SU-DHL-6 (cell line): ENCODE measurements at regions not wholly inside any gene's neighbourhood (a gene's known extent, or its start where the extent isn't known, plus 50 kb on each side); places are given as distances from the start of the nearest gene placed in this dataset.

Experiments
- CTCF ChIP-seq: fragments of 200-600 bp; sonication (generic); IDR thresholded peaks from one replicate; pipeline ENCODE4 v1.5.1; 2017; ENCODE audit warnings: antibody characterized with exemption, mild to moderate bottlenecking, low read length, moderate library complexity; ENCODE audit not compliant: insufficient read depth, poor library complexity, severe bottlenecking
- EZH2phosphoT487 ChIP-seq: fragments of 200-600 bp; sonication (generic), shearing (Covaris generic); conservative IDR thresholded peaks from 2 replicates; pipeline ENCODE4 v1.6.1; 2018; ENCODE audit warnings: mild to moderate bottlenecking, antibody characterized with exemption, low read length, moderate library complexity, mixed read lengths

- TF ChIP-seq CTCF (no peak), EZH2phosphoT487 (no peak)
These were observed 98.4 kb upstream of the TBX5 start for GRCh38 chr12:114504311-114504710.
